IPS-15b (cell line): ENCODE measurements at regions not wholly inside any gene's neighbourhood (a gene's known extent, or its start where the extent isn't known, plus 50 kb on each side); places are given as distances from the start of the nearest gene placed in this dataset.

Experiments used
- H3K27me3 ChIP-seq: one replicate; pipeline ENCODE4 v1.6.1; 2013; ENCODE audit warnings: low read length; ENCODE audit not compliant: control insufficient read depth, insufficient read depth
- H3K36me3 ChIP-seq: one replicate; pipeline ENCODE4 v1.6.1; 2013; ENCODE audit warnings: low read length; ENCODE audit not compliant: control insufficient read depth, insufficient read depth
- H3K4me1 ChIP-seq: one replicate; pipeline ENCODE4 v1.6.1; 2013; ENCODE audit warnings: mild to moderate bottlenecking, low read length; ENCODE audit not compliant: control insufficient read depth, insufficient read depth
- H3K4me3 ChIP-seq: one replicate; pipeline ENCODE4 v1.5.1; 2013; ENCODE audit warnings: low read depth, low read length
- H3K9ac ChIP-seq: one replicate; pipeline ENCODE4 v1.6.1; 2013; ENCODE audit warnings: low read depth, mild to moderate bottlenecking, low read length
- H3K9me3 ChIP-seq: one replicate; pipeline ENCODE4 v1.6.1; 2013; ENCODE audit warnings: mild to moderate bottlenecking, low read length; ENCODE audit not compliant: control insufficient read depth, insufficient read depth

DNA sequence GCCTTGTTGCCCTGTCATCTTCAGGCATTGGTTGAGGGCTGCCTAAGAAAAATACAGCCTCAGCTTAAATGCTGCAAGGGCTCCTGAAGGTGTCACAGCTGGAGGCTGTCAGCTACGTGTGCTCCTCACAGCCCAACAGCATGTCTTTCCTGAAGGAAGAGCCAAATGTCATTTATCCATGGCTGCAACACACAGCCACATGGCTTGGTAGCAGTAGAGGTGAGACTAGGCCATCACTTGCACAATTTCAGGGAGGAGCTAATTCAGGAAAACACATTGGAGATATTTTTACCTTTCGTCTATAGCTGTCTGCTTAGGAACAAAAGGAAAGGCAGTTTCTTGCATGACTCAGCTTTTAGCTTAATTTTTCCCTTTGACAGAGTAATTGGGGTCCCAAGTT is 260.7 kb downstream of the SYK start:
- no peaks in the 10 kb centered on the region for H3K9me3 ChIP-seq
- no peaks in the 10 kb centered on the region for H3K36me3 ChIP-seq
- H3K9ac ChIP-seq, result no peak overlapping the region
- H3K4me3 ChIP-seq, result no peak overlapping the region
- no peaks in the 10 kb centered on the region for H3K27me3 ChIP-seq
- H3K4me1 ChIP-seq, result no peaks in the 10 kb centered on the region

DNA sequence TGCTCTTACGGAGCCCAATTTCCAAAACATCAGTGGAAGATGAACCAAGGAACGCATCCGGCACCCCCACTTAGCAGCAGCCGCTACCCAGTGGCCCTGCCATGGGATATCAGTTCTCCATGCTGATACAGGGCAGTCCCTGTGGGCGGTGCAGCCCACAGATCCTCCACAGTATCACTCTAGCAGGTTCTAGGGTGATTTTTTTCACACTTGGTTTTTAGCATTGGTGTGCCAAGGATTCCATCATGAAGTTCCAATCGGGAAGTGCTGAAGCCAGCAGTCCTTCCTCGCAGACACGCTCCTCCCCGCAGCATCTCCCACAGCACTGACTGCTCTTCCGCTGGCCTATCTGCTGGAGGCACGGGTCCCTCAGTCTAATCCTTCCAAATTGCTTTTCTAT is 261.9 kb downstream of the SYK start:
- Histone ChIP-seq H3K9ac (no peak overlapping the region), H3K4me3 (no peak overlapping the region), H3K27me3 (no peaks in the 10 kb centered on the region), H3K4me1 (no peaks in the 10 kb centered on the region), H3K9me3 (no peaks in the 10 kb centered on the region), H3K36me3 (no peaks in the 10 kb centered on the region)

DNA sequence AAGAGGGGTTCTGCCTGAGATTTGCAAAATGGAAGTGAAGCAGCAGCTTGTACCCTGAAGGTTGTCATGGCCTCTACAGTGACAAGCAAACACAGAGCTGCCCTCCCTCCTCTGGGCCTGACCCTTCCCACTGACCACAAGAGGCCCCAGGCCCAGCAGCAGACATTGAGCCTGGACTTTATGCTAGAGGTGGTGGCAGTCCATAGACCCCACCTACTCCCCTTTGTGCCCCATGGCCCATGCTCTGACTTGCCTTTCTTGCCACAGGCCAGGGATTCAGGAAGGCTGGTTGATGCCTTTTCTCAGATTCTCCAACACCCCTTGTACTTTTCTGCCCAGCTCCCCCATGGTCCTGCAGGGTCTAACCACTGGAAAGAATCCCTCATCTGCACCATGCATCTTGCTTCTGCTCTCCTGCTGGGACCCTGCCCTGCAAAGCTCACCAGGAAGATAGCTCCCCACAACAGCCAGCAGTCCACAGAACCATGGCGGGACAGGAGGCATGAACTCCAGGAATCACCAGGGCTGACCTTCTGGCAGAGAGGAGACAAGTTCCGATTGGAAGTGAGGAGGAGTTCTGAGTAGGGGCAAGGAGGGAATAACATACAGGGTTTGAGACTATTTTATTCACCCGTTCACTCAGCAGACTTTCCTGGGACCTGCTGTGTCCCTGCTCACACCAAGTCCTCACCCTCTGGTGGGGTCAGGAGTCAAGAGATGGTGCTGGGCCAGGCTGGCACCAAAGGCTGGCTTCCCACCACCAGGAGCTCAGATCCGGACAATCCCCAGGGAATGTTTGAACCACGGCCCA is 263.8 kb downstream of the SYK start:
- Histone ChIP-seq H3K27me3 (no peaks in the 10 kb centered on the region), H3K9me3 (no peaks in the 10 kb centered on the region), H3K4me1 (no peaks in the 10 kb centered on the region), H3K9ac (no peak overlapping the region), H3K36me3 (no peaks in the 10 kb centered on the region), H3K4me3 (no peak overlapping the region)

DNA sequence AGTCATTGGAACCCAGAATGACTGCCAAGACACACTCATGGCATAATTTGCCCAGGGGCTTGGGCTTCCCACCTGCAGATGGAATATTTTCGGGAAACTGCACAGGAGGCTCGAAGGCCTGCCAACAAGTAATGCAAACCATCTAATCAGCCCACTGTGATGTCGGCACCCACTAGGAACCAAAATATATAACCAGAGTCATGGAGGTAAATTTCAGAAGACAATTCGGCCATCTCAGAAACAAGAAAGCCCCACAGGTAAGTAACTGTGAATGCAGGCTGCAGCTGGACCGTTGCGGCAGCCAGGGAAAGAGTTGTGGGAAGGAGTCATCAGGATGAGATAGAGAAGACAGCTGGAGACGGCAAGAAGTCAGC is 264.4 kb downstream of the SYK start:
- Histone ChIP-seq H3K27me3 (no peaks in the 10 kb centered on the region), H3K36me3 (no peaks in the 10 kb centered on the region), H3K4me1 (no peaks in the 10 kb centered on the region), H3K4me3 (no peak overlapping the region), H3K9ac (no peak overlapping the region), H3K9me3 (no peaks in the 10 kb centered on the region)

DNA sequence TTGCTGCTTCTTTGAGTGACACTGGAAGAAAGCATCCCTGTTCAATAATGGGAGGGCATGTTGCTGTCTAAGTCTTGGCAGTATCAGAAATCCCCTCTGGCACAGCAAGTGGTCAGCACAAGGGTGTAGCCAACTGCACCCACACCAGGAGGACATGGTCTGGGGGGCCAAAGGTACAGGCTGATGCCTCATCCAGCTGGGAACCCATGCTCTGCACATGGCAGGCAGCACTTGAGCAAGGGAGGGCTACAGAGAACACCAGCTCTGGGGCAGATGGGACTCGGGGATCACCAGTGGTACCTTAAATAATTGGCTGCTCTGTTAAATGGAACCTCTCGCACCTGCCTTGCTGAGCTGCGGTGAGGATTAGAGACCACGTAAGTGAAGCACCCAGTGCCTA is 265.2 kb downstream of the SYK start:
- H3K36me3 ChIP-seq, result no peaks in the 10 kb centered on the region
- H3K4me3 ChIP-seq, result no peak overlapping the region
- no peaks in the 10 kb centered on the region for H3K9me3 ChIP-seq
- H3K4me1 ChIP-seq, result no peaks in the 10 kb centered on the region
- H3K27me3 ChIP-seq, result no peaks in the 10 kb centered on the region
- no peak overlapping the region for H3K9ac ChIP-seq

DNA sequence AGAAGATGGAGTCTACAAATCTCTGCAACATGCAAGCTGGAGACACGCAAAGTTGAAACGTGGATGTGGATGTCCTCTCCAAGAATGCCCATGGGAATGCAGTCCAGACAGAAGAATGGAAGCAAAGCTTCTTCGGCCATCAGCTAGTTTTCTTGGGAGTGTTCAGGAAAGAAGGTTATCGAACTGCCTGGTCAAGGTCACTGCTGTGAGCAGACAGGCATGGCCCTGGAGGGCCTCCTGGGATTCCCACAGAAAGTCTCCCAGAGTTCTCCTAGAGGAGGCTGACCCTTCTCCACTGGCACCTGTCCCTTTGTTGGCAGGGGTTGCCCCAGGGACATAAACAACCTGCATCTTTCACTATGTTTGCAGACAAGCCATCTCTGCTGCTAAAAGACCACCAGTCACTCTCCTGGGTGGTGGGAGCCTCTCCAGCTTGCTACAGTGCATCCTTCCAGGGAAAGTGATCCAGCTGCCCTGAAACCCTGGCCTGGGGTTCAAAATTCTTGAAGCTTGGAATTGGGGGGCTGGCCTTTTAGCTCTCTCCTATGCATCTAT is 265.8 kb downstream of the SYK start:
- Histone ChIP-seq H3K4me1 (no peaks in the 10 kb centered on the region), H3K4me3 (no peak overlapping the region), H3K9me3 (no peaks in the 10 kb centered on the region), H3K27me3 (no peaks in the 10 kb centered on the region), H3K9ac (no peak overlapping the region), H3K36me3 (no peaks in the 10 kb centered on the region)

DNA sequence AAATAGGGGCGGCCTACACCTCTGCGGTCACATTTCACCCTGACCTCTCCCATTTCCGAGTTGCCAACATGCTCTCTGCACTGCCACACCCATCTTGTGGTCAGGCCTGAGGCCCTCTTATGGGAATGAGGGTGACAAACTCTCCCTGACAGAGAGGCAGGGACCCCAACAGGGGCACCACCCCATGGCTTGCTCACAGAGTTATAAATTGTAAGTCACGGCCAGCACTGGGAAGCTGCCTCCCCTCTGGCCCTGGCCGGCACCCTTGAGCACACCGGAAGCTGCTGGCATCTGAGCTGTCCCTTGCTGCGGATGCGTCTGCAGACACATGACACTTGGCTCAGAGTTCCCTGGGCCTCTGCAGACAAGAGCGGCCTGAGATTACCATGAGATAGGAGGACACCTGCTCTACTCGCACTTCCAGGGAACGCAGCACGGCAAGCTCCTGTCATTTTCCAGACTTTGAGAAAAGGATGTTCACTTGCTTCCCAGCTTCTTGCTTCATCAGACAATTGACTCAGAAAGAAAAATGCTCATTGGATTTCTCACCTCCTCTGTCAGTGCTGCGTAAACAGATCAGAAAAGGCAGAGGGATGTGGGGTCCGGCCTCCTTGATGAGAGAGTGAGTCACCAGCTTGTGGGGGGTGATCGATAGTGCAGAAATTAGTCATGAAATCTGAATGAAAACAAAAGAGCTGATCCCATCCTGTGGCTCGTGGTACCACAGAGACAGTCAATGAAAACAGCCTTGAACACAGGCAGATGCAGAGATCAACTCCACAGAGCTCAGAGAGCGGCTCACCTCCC is 269.8 kb downstream of the SYK start:
- Histone ChIP-seq H3K9ac (no peak overlapping the region), H3K9me3 (no peaks in the 10 kb centered on the region), H3K4me3 (no peak overlapping the region), H3K4me1 (no peaks in the 10 kb centered on the region), H3K36me3 (no peaks in the 10 kb centered on the region), H3K27me3 (no peaks in the 10 kb centered on the region)

DNA sequence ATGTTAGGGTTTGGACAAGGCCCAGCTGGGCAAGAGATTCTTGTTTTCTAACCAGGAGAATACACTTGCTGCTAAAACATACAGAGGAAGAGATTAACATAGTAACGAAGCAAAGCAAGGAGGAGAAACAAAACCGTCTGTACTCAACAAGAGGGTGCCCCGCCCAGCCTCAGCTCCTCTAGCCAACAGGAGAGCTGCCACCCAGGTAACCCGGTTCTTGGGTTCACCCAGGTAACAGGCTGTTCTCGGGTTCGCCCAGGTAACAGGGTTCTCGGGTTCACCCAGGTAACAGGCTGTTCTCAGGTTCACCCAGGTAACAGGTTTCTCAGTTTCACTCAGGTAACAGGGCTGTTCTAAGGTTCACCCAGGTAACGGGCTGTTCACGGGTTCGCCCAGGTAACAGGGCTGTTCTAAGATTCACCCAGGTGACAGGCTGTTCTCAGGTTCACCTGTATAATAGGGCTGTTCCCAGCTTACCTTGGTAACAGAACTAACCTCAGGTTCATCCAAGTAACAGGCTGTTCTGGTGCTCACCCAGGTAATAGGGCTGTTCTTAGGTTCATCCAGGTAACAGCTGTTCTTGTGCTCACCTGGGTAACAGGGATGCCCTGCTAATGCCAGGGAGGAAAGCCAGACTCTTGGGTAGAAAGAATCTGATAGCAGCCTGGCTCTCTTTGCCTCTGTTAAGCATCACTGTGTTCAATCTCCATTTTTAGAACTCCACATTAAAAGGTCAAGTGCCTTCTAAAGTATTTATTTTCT is 271.6 kb downstream of the SYK start:
- H3K36me3 ChIP-seq, result no peaks in the 10 kb centered on the region
- no peaks in the 10 kb centered on the region for H3K4me1 ChIP-seq
- no peaks in the 10 kb centered on the region for H3K27me3 ChIP-seq
- no peak overlapping the region for H3K4me3 ChIP-seq
- H3K9ac ChIP-seq, result no peak overlapping the region
- no peaks in the 10 kb centered on the region for H3K9me3 ChIP-seq

DNA sequence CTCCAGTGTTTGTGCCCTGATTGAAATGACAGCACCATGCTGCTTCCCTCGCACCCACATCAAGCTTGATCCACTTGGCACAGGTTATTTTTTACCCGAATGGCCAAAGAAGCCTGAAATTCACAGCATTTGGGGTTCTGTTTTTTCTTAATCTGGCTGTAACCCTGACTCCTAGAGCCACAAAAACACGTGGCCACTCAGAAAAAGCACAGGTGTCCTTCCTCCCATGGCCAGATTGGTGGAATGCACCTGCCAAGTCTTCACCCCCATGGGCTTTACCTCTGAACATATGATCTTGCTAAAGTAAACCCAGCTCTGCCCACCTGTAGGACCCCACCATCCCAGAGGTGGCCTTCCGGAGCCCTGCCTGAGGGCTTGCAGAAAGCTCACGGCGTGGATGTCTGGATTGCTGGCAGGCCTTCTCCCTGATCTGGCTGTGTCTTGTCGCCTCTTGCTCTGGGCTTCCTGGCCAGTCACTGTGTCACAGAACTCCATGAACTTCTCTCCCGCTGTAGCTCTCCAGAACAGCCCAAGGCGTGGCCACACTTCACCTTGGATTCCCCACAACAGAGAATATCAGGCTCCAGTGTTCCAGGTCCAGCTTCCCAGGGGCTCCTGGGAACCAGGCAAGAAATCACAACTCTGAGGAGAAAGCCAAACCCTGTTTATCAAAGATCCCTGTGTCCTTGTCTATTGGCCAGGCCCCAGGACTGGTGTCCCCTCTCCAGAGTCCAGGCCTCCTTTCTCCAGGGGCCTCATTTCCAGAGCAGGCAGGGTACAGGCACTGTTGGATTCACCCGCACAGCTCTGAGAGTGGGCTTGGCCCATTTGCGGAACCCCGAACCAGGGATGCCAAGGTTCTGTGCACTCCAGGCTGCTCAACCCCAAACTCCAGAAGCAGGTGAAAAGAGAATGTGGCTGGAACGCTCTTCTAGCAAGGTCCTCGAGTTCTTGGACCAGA is 272.5 kb downstream of the SYK start:
- no peak overlapping the region for H3K4me3 ChIP-seq
- H3K9ac ChIP-seq, result no peak overlapping the region
- no peaks in the 10 kb centered on the region for H3K36me3 ChIP-seq
- no peaks in the 10 kb centered on the region for H3K4me1 ChIP-seq
- H3K9me3 ChIP-seq, result no peaks in the 10 kb centered on the region
- H3K27me3 ChIP-seq, result no peaks in the 10 kb centered on the region

DNA sequence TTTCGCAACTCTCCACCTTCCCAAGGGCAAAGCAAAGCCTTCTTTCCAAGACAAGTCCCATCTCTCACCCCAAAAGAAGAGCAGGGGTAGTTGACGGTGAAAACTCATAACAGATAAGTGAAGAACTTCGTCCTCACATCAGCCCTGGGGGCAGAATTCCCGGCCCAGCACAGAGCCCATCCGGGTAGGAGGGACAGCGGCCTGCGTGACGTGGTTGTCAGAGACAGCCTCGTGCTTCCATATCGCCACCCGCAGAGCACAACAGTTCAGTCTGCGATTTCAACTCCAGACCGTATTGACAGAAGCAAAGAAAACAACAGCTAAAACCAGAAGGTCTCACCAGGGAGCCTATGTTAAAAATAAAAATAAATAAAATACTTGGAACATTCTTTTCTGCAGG is 273.2 kb downstream of the SYK start:
- H3K9me3 ChIP-seq, result no peaks in the 10 kb centered on the region
- no peaks in the 10 kb centered on the region for H3K36me3 ChIP-seq
- H3K27me3 ChIP-seq, result no peaks in the 10 kb centered on the region
- H3K4me1 ChIP-seq, result no peaks in the 10 kb centered on the region
- no peak overlapping the region for H3K9ac ChIP-seq
- no peak overlapping the region for H3K4me3 ChIP-seq

DNA sequence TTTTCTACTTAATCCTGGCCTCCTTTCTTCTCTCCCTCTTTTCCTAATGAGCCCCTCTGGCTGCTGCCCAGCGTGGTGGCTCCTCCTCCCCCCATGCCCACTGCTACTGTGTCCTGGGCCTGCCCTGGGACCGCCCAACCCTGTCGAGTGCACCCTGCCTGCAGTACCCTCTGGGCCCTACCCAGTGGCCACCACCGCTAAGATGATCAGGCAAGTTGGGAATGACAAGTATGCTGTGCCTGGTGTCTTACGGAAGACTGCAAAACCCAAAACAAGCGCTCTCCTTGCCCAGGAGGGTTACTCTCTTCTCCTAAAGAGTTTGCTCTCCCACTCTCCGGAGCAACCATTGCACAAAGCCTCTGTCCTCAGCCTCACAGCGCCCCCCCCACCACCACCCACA is 273.7 kb downstream of the SYK start:
- Histone ChIP-seq H3K27me3 (no peaks in the 10 kb centered on the region), H3K36me3 (no peaks in the 10 kb centered on the region), H3K4me1 (no peaks in the 10 kb centered on the region), H3K9me3 (no peaks in the 10 kb centered on the region), H3K9ac (no peak overlapping the region), H3K4me3 (no peak overlapping the region)
